ENCODE measurements at regions not wholly inside any gene's neighbourhood (a gene's known extent, or its start where the extent isn't known, plus 50 kb on each side); places are given as distances from the start of the nearest gene placed in this dataset.

GRCh38 chr1:238537641-238538040 lies 646.9 kb upstream of the ZP4 start:
- ATAC-seq: no peak
- DNase-seq: no peak

- ATAC-seq (no peak), DNase-seq (no peak)
Measured at GRCh38 chr1:238530209-238530851, 639.6 kb upstream of the ZP4 start.

DNA sequence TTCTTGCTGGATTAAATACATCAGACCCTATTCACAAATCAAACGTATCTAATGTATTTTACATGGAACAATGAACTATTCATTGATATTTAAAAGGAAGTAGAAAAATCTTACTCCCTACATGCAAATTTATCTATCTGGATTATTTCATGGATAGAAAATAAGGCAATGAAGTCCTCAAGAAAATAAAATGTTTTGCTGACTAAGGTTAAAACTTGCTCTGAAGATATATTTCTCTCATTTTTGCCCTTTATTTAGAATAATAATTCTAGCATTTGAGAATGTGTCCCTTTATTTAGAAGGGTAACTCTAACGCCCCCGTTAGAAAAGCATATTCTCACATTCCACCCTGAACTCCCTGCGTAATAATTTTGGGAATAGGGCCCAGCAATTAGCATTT lies 627.0 kb upstream of the ZP4 start:
- no peak for DNase-seq
- ATAC-seq: no peak

GRCh38 chr1:238501290-238501689 lies 610.6 kb upstream of the ZP4 start:
- DNase-seq (no peak), ATAC-seq (no peak)

GRCh38 chr1:238499021-238499420 lies 608.3 kb upstream of the ZP4 start:
- ATAC-seq (no peak), DNase-seq (no peak)

DNA sequence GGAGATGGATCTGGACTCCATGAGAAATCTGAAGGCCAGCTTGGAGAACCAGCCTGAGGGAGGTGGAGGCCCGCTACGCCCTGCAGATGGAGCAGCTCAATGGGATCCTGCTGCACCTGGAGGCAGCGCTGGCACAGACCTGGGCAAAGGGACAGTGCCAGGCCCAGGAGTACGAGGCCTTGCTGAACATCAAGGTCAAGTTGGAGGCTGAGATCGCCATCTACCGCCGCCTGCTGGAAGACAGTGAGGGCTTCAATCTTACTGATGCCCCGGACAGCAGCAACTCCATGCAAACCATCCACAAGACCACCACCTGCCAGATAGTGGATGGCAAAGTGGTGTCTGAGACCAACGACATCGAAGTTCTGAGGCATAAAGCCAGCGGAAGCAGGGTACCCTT lies 601.5 kb upstream of the ZP4 start:
- ATAC-seq: no peak
- DNase-seq: no peak

DNA sequence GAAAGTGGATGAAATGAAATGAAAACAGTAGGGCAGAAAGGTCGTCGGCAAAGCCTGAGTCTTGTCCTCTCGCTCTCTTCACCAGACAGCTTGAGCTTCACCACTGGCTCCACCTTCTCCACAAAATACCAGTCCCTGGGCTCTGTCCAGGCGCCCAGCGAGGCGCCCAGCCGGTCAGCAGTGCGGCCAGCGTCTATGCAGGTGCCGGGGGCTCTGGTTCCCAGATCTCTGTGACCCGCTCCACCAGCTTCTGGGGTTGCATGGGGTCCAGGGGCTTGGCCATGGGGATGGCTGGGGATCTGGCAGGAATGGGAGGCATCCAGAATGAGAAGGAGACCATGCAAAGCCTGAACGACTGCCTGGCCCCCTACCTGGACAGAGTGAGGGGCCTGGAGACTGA lies 600.5 kb upstream of the ZP4 start:
- no peak for DNase-seq
- ATAC-seq: no peak

- ATAC-seq: no peak
Measured at GRCh38 chr1:238489006-238489405, 598.3 kb upstream of the ZP4 start.

GRCh38 chr1:238488401-238488800 lies 597.7 kb upstream of the ZP4 start:
- DNase-seq (no peak), ATAC-seq (no peak)

More at GRCh38 chr1:238489006-238489405, 598.3 kb upstream of the ZP4 start:
- no peak for DNase-seq

DNA sequence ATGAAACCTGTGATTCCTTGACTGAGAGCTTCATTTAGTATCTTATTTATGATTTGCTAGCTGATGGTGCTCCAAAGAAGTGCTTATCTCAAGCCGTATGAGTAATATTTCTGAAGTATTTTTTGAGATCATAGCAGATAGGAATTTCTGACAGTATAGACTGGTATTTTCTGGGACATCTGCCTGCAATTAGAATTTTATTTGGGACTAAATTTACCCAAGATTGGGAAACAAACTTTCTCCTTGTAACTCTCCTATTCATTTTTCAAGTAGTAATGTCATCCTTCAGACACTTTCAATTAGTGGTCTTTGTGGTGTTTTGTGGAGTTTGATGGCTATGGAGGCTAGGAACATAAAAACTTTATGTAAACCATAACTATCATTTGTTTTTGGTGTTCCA lies 597.2 kb upstream of the ZP4 start:
- no peak for DNase-seq
- no peak for ATAC-seq

- DNase-seq (no peak), ATAC-seq (no peak)
Measured at GRCh38 chr1:238485912-238486209, 595.1 kb upstream of the ZP4 start.

GRCh38 chr1:238485057-238485911 lies 594.6 kb upstream of the ZP4 start:
- DNase-seq: no peak
- no peak for ATAC-seq

- no peak for ATAC-seq
- no peak for DNase-seq
Measured at GRCh38 chr1:238484121-238484520, 593.4 kb upstream of the ZP4 start.

DNA sequence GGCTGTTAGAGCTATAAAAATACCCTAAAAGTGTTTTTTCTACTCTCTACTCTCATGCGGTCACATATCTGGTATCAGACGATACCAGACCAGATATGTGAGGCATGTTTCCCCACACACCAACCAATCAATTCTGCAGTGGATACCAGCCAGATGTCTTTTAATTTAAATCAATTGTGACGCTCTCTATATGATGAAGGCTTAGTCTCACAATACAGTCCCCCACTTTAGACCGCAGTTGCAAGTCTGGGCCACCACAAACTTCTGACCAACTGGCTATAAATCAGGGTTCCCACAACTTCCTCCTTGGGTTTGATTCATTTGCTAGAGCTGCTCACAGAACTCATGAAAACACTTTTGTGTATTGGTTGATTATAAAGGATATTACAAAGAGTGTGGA lies 586.1 kb upstream of the ZP4 start:
- DNase-seq (no peak), ATAC-seq (no peak)

DNA sequence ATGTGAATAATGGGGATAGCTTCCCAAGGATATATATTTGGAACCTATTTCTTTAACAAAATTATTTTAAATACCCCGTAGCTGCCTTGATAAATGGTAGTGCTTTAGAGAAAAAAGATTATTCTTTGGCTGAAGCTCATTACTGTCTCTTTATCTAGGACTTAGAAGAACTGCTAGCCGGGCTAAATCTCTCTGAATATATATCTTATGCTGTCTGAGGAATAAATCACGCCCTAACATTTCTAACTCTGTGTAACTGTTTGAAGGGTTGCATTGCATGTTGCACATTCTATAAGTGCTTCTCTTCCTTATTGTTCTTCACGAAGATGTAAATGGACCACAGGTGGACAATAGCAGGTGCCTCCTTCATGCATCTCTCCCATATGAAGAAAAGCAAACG lies 585.0 kb upstream of the ZP4 start:
- no peak for ATAC-seq

GRCh38 chr1:238474263-238474662 lies 583.5 kb upstream of the ZP4 start:
- ATAC-seq (no peak), DNase-seq (no peak)

More for the DNA sequence above, 585.0 kb upstream of the ZP4 start:
- DNase-seq: no peak

DNA sequence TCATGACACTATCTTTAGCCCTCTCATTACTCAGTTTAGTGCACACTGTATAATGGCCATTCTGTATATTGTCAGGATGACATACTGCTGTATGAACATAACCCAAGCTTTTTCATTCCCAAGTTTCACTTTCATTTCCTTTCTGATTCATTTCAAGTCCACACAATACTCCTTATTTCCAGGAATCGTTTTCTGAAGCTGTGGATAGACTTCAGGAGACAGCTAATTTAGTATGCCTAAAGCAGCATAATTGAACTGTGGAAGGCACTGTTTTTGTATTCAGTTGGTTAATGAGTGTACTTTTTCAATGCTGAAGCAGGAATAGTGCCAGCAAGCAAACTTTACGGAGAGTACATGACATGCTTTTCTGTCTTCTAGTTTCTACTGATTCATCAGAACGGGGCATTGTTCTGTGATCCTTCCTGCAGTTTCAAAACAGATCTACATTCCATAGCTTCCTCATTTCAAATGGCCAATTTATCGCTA lies 578.5 kb upstream of the ZP4 start:
- ATAC-seq: no peak
- DNase-seq: no peak

- ATAC-seq: no peak
- DNase-seq: no peak
Measured at GRCh38 chr1:238468068-238468467, 577.3 kb upstream of the ZP4 start.

GRCh38 chr1:238466459-238466858 lies 575.7 kb upstream of the ZP4 start:
- ATAC-seq (no peak), DNase-seq (no peak)

DNA sequence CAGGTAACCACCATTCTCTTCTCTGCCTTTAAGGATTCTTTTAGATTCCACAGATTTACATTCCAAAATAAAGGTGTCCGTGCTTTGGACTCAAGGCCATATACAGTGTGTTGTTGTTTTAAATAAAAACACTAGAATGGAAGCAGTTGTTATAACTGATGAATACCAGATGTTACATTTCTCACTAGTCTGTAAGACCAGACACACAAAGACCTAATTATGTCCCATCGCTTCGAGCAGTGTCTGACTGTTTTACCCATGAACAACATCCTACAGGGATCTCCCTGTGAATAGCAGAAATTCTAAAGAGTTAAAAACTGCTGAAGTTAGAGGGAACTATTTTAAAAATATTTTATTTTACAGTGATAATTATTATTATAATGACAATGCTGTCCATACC lies 574.7 kb upstream of the ZP4 start:
- DNase-seq (no peak), ATAC-seq (no peak)

GRCh38 chr1:238458899-238459298 lies 568.2 kb upstream of the ZP4 start:
- DNase-seq (no peak), ATAC-seq (no peak)

DNA sequence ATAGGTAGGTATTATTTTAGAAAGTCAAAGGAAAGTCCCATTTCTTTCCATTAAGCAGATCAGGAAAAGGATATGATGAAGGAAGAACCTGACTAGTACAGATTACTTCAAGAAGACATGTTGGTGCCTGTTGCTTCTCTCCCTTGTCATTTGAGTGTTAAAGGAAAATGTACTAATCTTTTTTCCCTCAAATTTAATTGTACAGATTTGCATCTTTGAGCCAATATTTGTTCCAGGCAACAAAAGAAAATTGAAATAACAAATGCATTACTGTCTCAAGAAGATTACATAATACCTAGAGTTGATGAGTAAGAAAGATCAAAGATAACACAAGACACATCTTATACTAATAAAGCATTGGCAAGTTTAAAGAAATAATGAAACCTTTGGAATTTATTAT lies 566.9 kb upstream of the ZP4 start:
- DNase-seq (no peak), ATAC-seq (no peak)

GRCh38 chr1:238451781-238452310 lies 561.1 kb upstream of the ZP4 start:
- DNase-seq: no peak
- ATAC-seq: no peak

DNA sequence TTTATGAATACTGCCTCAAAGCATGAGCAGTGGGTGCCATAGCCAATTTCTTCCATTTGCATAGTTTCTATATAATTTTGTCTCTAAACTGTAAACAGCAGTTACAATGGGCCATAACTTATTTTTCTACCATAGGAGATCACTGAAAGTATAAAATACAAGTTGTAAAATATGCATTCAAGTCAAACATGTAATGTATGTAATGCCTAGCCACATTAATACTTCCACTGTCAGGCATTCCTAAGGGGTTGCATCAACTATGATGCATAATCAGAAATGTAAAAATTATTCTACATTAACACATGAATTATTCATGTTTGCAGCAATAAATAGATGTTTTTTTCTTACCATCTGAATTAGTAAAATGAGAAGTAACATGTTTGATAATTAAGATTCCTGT lies 560.3 kb upstream of the ZP4 start:
- ATAC-seq (no peak), DNase-seq (no peak)

All from stimulated activated naive CD8-positive, alpha-beta T cell treated with anti-CD3 and anti-CD28 coated beads, Interleukin-15, Interleukin-2, amounts not matched to agents 100 U/mL and 50 U/mL, for 24 hours (primary cell).